Kidney epithelial cell (primary cell): ENCODE measurements at regions not wholly inside any gene's neighbourhood (a gene's known extent, or its start where the extent isn't known, plus 50 kb on each side); places are given as distances from the start of the nearest gene placed in this dataset.

Experiments used
- DNase-seq: peaks from one replicate; pipeline ENCODE4 v3.0.0-alpha.2; 2010; ENCODE audit warnings: low read depth
- H3K27me3 ChIP-seq: 2 replicates; pipeline ENCODE4 v1.6.0; 2011; ENCODE audit warnings: low read length; ENCODE audit not compliant: control insufficient read depth, insufficient read depth
- H3K36me3 ChIP-seq: 2 replicates; pipeline ENCODE4 v1.5.1; 2011; ENCODE audit warnings: low read length; ENCODE audit not compliant: control insufficient read depth, insufficient read depth
- H3K4me3 ChIP-seq: 2 replicates; pipeline ENCODE4 v1.5.1; 2011; ENCODE audit warnings: low read depth, mild to moderate bottlenecking, control low read depth, low read length
- TF ChIP-seq, protein P1 (sequence below): IDR thresholded peaks from 2 replicates; pipeline ENCODE4 v1.5.1; 2011; ENCODE audit warnings: mild to moderate bottlenecking, moderate library complexity, low read length, control low read depth, inconsistent platforms; ENCODE audit not compliant: insufficient read depth, poor library complexity, severe bottlenecking

DNA sequence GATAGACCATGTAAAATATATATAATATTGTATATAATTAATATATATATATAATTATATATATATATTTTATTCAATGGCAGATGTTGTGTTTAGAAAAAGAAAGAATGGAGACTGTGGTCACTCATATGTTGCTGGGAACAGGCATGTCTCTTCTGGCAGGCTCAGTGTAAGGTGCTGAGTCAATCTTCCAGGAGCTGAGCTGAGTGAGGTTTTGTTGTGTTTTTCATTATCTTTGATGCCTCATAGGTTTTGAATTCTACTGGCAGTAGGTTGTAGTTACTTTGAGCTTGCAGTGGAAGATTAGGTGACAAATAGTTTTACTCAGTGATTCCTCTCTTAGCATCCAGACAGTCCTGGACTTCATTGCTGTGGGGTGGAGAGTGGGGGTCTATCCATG, 561.3 kb downstream of the IRX1 start:
- TF ChIP-seq, protein P1, sequence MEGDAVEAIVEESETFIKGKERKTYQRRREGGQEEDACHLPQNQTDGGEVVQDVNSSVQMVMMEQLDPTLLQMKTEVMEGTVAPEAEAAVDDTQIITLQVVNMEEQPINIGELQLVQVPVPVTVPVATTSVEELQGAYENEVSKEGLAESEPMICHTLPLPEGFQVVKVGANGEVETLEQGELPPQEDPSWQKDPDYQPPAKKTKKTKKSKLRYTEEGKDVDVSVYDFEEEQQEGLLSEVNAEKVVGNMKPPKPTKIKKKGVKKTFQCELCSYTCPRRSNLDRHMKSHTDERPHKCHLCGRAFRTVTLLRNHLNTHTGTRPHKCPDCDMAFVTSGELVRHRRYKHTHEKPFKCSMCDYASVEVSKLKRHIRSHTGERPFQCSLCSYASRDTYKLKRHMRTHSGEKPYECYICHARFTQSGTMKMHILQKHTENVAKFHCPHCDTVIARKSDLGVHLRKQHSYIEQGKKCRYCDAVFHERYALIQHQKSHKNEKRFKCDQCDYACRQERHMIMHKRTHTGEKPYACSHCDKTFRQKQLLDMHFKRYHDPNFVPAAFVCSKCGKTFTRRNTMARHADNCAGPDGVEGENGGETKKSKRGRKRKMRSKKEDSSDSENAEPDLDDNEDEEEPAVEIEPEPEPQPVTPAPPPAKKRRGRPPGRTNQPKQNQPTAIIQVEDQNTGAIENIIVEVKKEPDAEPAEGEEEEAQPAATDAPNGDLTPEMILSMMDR, result no peak
- H3K36me3 ChIP-seq, result no peaks in the 10 kb centered on the region
- no peak overlapping the region for H3K4me3 ChIP-seq
- DNase-seq, result no peak
- H3K27me3 ChIP-seq, result no peaks in the 10 kb centered on the region

DNA sequence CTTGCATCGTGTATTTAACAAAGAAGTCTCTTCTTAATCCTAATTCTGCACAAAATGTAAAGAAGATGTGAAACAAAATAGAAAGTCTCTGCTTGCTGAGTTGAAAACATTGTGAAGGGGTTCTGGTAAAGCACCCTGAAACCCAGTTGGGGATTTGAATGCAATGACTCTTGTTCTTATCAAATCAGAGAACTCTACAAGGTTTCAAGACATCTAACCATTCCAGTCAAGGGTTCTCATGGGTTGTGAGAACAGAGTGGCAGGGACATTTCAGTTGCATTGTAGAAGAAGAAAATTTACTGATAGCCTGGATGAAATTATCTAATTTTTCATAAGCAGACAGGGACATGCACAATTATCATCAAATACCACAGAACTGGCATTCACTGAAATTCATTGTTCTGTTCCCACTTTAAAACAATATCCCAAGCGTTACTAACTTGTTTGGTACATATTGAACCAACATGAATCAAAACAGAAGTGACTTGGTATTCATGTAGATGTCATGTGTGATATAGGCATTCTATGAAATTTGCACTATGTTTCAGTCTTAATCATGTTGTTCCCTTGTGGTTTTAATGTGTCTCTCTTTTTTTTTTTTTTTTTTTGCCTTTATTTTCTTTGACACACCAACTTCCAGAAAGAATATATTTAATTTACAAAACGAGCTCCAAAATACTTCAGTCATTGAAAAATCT, 563.3 kb downstream of the IRX1 start:
- TF ChIP-seq, protein P1, result no peak
- H3K4me3 ChIP-seq, result no peak overlapping the region

DNA sequence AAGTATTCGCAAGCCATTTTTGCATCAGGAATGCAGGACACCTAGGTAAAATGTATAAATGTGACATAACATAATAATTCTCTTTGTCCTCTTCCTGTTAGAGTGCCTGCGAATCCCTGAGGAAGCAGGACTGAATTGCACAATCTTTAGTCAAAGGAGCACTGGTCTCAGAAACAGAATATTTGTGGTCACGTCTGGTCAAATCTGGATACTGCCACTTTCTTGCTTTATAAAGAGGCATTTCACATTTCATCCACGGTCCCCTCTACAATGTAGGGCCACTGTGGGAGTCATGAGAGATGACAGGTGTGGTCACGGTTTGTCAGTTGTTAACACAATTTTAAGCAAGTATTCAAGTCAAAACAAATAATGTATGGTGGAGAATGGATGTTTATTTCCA, 564.0 kb downstream of the IRX1 start:
- DNase-seq, result no peak

More for the DNA sequence above, 563.3 kb downstream of the IRX1 start:
- H3K27me3 ChIP-seq, result no peaks in the 10 kb centered on the region
- DNase-seq, result no peak
- H3K36me3 ChIP-seq, result no peaks in the 10 kb centered on the region

DNA sequence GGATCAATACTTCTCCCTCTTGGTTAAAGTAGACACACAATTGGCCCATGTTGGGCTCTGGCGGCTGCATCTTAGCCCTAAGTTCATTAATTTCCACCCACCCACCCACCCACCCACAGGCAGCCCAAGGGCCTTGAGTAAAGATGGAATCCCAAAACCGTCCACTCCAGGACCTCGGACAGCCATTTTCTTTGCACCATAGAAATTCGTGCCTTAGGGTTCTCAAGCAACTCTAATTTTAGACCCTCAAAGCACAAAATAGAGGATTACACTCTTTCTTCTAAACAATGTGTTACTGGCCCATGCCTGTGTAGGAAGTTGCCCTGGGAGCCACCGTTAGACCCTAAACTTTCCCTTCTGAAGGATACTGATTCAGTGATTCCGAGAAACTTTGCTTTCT, 568.5 kb downstream of the IRX1 start:
- H3K36me3 ChIP-seq, result no peaks in the 10 kb centered on the region
- TF ChIP-seq, protein P1, result no peak
- H3K27me3 ChIP-seq, result no peaks in the 10 kb centered on the region
- no peak overlapping the region for H3K4me3 ChIP-seq
- DNase-seq, result no peak

More for the DNA sequence above, 564.0 kb downstream of the IRX1 start:
- TF ChIP-seq, protein P1, result no peak
- H3K36me3 ChIP-seq, result no peaks in the 10 kb centered on the region
- no peaks in the 10 kb centered on the region for H3K27me3 ChIP-seq
- no peak overlapping the region for H3K4me3 ChIP-seq

DNA sequence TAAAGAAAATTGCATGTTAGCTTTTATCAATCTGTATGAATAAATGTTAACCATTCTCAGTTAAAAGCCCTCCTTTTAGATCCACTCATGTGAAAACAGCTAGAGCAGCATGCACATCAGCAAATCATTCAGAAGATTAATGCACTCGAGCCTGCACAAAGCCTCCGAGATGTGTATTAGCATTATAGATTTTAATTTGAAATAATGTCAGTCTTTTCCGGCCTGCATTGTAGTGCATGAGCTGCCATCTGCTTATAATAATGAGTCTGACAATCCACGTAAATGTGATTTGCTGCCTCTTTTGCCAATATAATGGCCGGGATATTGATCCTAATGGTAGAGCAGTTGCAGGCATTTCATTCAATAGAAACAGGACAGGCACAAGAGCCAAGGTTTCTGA, 585.1 kb downstream of the IRX1 start:
- no peak for DNase-seq
- Histone ChIP-seq H3K27me3 (no peaks in the 10 kb centered on the region), H3K36me3 (no peaks in the 10 kb centered on the region), H3K4me3 (no peak overlapping the region)
- TF ChIP-seq, protein P1, result no peak

DNA sequence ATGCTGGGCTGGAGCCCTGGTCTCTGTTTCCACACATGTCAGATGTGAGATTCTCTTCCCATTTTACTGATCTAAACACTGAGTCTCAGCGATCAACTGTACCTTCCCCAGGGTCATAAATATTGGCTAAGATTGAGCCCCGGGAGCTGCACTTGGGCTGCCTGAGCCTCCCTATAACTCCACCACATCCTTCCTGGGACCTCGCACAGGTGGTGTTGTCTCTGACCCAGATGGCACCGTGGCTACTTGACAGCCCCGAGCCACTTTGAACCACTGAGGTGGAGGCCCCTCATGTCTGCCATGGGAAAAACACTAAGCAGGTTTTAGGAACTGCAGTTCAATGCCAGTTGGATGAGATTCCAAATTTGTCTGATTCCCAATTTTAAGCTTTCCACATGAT, 586.5 kb downstream of the IRX1 start:
- TF ChIP-seq, protein P1, result no peak
- no peaks in the 10 kb centered on the region for H3K36me3 ChIP-seq
- H3K27me3 ChIP-seq, result no peaks in the 10 kb centered on the region
- no peak for DNase-seq
- no peak overlapping the region for H3K4me3 ChIP-seq
